Esophagus squamous epithelium (tissue), 5 donors: ENCODE measurements at regions not wholly inside any gene's neighbourhood (a gene's known extent, or its start where the extent isn't known, plus 50 kb on each side); places are given as distances from the start of the nearest gene placed in this dataset.

ENCODE experiments used
- DNase-seq: peaks from one replicate; lab custom pipeline; 2025; lab: John Stamatoyannopoulos, UW
- H3K27ac ChIP-seq, 4 donors: fragments of 200-600 bp; sonication (generic); one replicate each; pipeline ENCODE4 v1.5.1; 2016 to 2019; ENCODE audit warnings: mild to moderate bottlenecking in 1 of 4
- H3K27me3 ChIP-seq, 4 donors: fragments of 200-600 bp; sonication (generic); 1 replicate in 3 of 4; 2 replicates in 1 of 4; pipeline versions ENCODE4 v1.5.1 to v1.6.0; 2017 to 2021; ENCODE audit warnings: antibody characterized with exemption in 1 of 4
- H3K36me3 ChIP-seq, 3 donors: fragments of 200-600 bp; sonication (generic); one replicate each; pipeline ENCODE4 v1.5.1; 2016 to 2019
- H3K4me1 ChIP-seq, 3 donors: fragments of 200-600 bp; sonication (generic); one replicate each; pipeline ENCODE4 v1.5.1; 2017 to 2019
- H3K4me3 ChIP-seq, 4 donors: fragments of 200-600 bp; sonication (generic); 1 replicate in 3 of 4; 2 replicates in 1 of 4; pipeline ENCODE4 v1.5.1; 2016 to 2019; ENCODE audit warnings: mild to moderate bottlenecking in 2 of 4, moderate library complexity in 1 of 4
- H3K9me3 ChIP-seq, 3 donors: fragments of 200-600 bp; sonication (generic); one replicate each; pipeline ENCODE4 v1.5.1; 2016 to 2019
- CTCF ChIP-seq, 6 experiments: fragments of 450-650 bp in 4 of 6; fragments of 200-600 bp in 2 of 6; sonication (generic) in 2 of 6; IDR thresholded peaks; one replicate each; pipeline ENCODE4 v1.5.1; 2016 to 2019; ENCODE audit warnings: antibody characterized with exemption in 6 of 6, mild to moderate bottlenecking in 4 of 6, moderate library complexity in 4 of 6
- POLR2A ChIP-seq, 4 donors: fragments of 450-650 bp; IDR thresholded peaks; one replicate each; pipeline ENCODE4 v1.6.1; 2017; ENCODE audit warnings: antibody characterized with exemption in 4 of 4, mild to moderate bottlenecking in 4 of 4, moderate library complexity in 3 of 4
- WGBS, 2 donors: methylation state at CpG; one replicate each; pipeline ENCODE4 v1.1.5; 2018; 5-methylcytosine and 5-hydroxymethylcytosine counted together
- intact Hi-C: fragments of 100-400 bp; cut with DNase I; formaldehyde crosslinking; loops from one replicate; pipeline ENCODE4 v1.15.0; 2022
- donor health status: DM: yes; HTN: yes; CAD: no.

GRCh38 chr14:83842547-83842946 is 1687.4 kb upstream of the FLRT2 start:
- H3K4me3 ChIP-seq, result no peak overlapping the region
- intact Hi-C loops, result no loop called here
- H3K4me1 ChIP-seq, result no peaks in the 10 kb centered on the region
- 48 to 94% methylated on average over 3 of the region's 3 CpGs for WGBS, 2 donors
- no peaks in the 10 kb centered on the region for H3K9me3 ChIP-seq
- H3K27me3 ChIP-seq, result no peaks in the 10 kb centered on the region
- no peak for DNase-seq
- H3K36me3 ChIP-seq, result no peaks in the 10 kb centered on the region
- H3K27ac ChIP-seq, result no peak overlapping the region
- TF ChIP-seq CTCF (IDR thresholded peaks at IDR 0.05), result no peak
- no peak for TF ChIP-seq POLR2A (IDR thresholded peaks at IDR 0.05)

GRCh38 chr14:83847102-83847501 is 1682.8 kb upstream of the FLRT2 start:
- no peak for DNase-seq
- Histone ChIP-seq H3K4me1 (no peaks in the 10 kb centered on the region), H3K36me3 (no peaks in the 10 kb centered on the region), H3K27ac (no peak overlapping the region), H3K9me3 (no peaks in the 10 kb centered on the region), H3K4me3 (no peak overlapping the region), H3K27me3 (no peaks in the 10 kb centered on the region)
- TF ChIP-seq CTCF (IDR thresholded peaks at IDR 0.05), result no peak
- no peak for TF ChIP-seq POLR2A (IDR thresholded peaks at IDR 0.05)
- intact Hi-C loops, result no loop called here
- 56 to 74% methylated on average over 1 of the region's 1 CpG for WGBS, 2 donors

- no peaks in the 10 kb centered on the region for H3K36me3 ChIP-seq
- H3K4me1 ChIP-seq, result no peaks in the 10 kb centered on the region
- intact Hi-C loops, result no loop called here
- TF ChIP-seq POLR2A (IDR thresholded peaks at IDR 0.05) (no peak), CTCF (IDR thresholded peaks at IDR 0.05) (no peak)
- no peak overlapping the region for H3K4me3 ChIP-seq
- H3K27me3 ChIP-seq, result no peaks in the 10 kb centered on the region
- H3K9me3 ChIP-seq, result no peaks in the 10 kb centered on the region
- WGBS, 2 donors, result 55 to 64% methylated on average over 5 of the region's 5 CpGs
- DNase-seq, result no peak
- no peak overlapping the region for H3K27ac ChIP-seq
These were observed 1679.9 kb upstream of the FLRT2 start for GRCh38 chr14:83850092-83850491.

- DNase-seq, result no peak
- Histone ChIP-seq H3K4me1 (no peaks in the 10 kb centered on the region), H3K4me3 (no peak overlapping the region), H3K27ac (no peak overlapping the region), H3K36me3 (no peaks in the 10 kb centered on the region), H3K9me3 (no peaks in the 10 kb centered on the region), H3K27me3 (no peaks in the 10 kb centered on the region)
- intact Hi-C loops, result no loop called here
- 65 to 66% methylated on average over 3 of the region's 3 CpGs for WGBS, 2 donors
- TF ChIP-seq CTCF (IDR thresholded peaks at IDR 0.05) (no peak), POLR2A (IDR thresholded peaks at IDR 0.05) (no peak)
These were observed 1673.6 kb upstream of the FLRT2 start for GRCh38 chr14:83856334-83856733.

GRCh38 chr14:83860631-83861155 is 1669.3 kb upstream of the FLRT2 start:
- no peak overlapping the region for H3K27ac ChIP-seq
- intact Hi-C loops, result no loop called here
- H3K4me1 ChIP-seq, result no peaks in the 10 kb centered on the region
- no peak overlapping the region for H3K4me3 ChIP-seq
- no peak for DNase-seq
- H3K27me3 ChIP-seq, result no peaks in the 10 kb centered on the region
- no peaks in the 10 kb centered on the region for H3K36me3 ChIP-seq
- H3K9me3 ChIP-seq, result no peaks in the 10 kb centered on the region
- 74% methylated on average over 5 of the region's 5 CpGs for WGBS, 2 donors
- TF ChIP-seq CTCF (IDR thresholded peaks at IDR 0.05) (no peak), POLR2A (IDR thresholded peaks at IDR 0.05) (no peak)
